LNCaP clone FGC (cell line): ENCODE measurements at regions not wholly inside any gene's neighbourhood (a gene's known extent, or its start where the extent isn't known, plus 50 kb on each side); places are given as distances from the start of the nearest gene placed in this dataset.

ENCODE experiments used
- DNase-seq: peaks from one replicate; pipeline ENCODE4 v3.0.0-alpha.2; 2011; ENCODE audit warnings: low read depth
- H3K4me3 ChIP-seq: 2 replicates; pipeline ENCODE4 v1.5.1; 2011; ENCODE audit warnings: mild to moderate bottlenecking, low read depth, low read length, control low read depth
- CTCF ChIP-seq: IDR thresholded peaks from 2 replicates; pipeline ENCODE4 v1.5.1; 2012; ENCODE audit warnings: mild to moderate bottlenecking; ENCODE audit not compliant: control insufficient read depth, insufficient read depth; ENCODE audit errors: extremely low read depth

GRCh38 chr18:54052259-54052658 lies 172.2 kb downstream of the MBD2 start:
- DNase-seq = no peak
- TF ChIP-seq CTCF = no peak
- H3K4me3 ChIP-seq = no peak overlapping the region

GRCh38 chr18:54043484-54044251 lies 180.8 kb downstream of the MBD2 start:
- DNase-seq = no peak
- H3K4me3 ChIP-seq = no peak overlapping the region
- TF ChIP-seq CTCF = peak; percentile 16; the same call in 1 of the 2 replicates

GRCh38 chr18:54035927-54036326 lies 188.5 kb downstream of the MBD2 start:
- H3K4me3 ChIP-seq = no peak overlapping the region
- TF ChIP-seq CTCF = no peak
- DNase-seq = no peak

GRCh38 chr18:54033052-54033451 lies 191.4 kb downstream of the MBD2 start:
- TF ChIP-seq CTCF = no peak
- no peak for DNase-seq
- H3K4me3 ChIP-seq = no peak overlapping the region

- DNase-seq = no peak
- H3K4me3 ChIP-seq = no peak overlapping the region
- no peak for TF ChIP-seq CTCF
These were observed 192.1 kb downstream of the MBD2 start for GRCh38 chr18:54032412-54032811.

GRCh38 chr18:54031243-54031642 lies 193.2 kb downstream of the MBD2 start:
- DNase-seq = no peak
- TF ChIP-seq CTCF = no peak

GRCh38 chr18:54030434-54030833 lies 194.0 kb downstream of the MBD2 start:
- TF ChIP-seq CTCF = no peak
- H3K4me3 ChIP-seq = no peak overlapping the region
- DNase-seq = no peak

More at GRCh38 chr18:54031243-54031642, 193.2 kb downstream of the MBD2 start:
- H3K4me3 ChIP-seq = no peak overlapping the region
